Left lung (tissue), 4 donors: ENCODE measurements at regions not wholly inside any gene's neighbourhood (a gene's known extent, or its start where the extent isn't known, plus 50 kb on each side); places are given as distances from the start of the nearest gene placed in this dataset.

Source experiments
- ATAC-seq: fragments of 200-7000 bp; cut with Tn5 transposase; one replicate; pipeline ENCODE4 v1.9.1; 2020; ENCODE audit warnings: moderate library complexity
- DNase-seq, 4 donors: peaks; one replicate each; pipeline ENCODE4 v3.0.0-alpha.2; 2013 to 2020
- H3K27ac ChIP-seq, 2 donors: fragments of 200-600 bp; sonication (generic) in 1 of 2; one replicate each; pipeline versions ENCODE4 v1.5.0 to v1.8.0; 2020 to 2021
- H3K27me3 ChIP-seq, 2 donors: fragments of 200-600 bp; sonication (generic) in 1 of 2; one replicate each; pipeline versions ENCODE4 v1.5.0 to v1.8.0; 2020 to 2021
- H3K36me3 ChIP-seq, 2 donors: fragments of 200-600 bp; sonication (generic) in 1 of 2; one replicate each; pipeline versions ENCODE4 v1.5.0 to v1.8.0; 2020 to 2021
- H3K4me1 ChIP-seq, 2 donors: fragments of 200-600 bp; one replicate each; pipeline ENCODE4 v1.8.0; 2021
- H3K4me3 ChIP-seq, 2 donors: fragments of 200-600 bp; sonication (generic) in 1 of 2; one replicate each; pipeline versions ENCODE4 v1.5.0 to v1.8.0; 2020 to 2021; ENCODE audit warnings: mild to moderate bottlenecking in 1 of 2
- H3K9me3 ChIP-seq, 2 donors: fragments of 200-600 bp; sonication (generic) in 1 of 2; one replicate each; pipeline versions ENCODE4 v1.5.0 to v1.8.0; 2020 to 2021
- intact Hi-C, 2 donors: fragments of 100-400 bp; cut with DNase I; formaldehyde crosslinking; loops; one replicate each; pipeline versions ENCODE4 v1.11.2 to v1.14.2; 2022
- TF ChIP-seq, protein P1 (sequence below), 2 donors: fragments of 200-600 bp; sonication (generic) in 1 of 2; IDR thresholded peaks; one replicate each; pipeline versions ENCODE4 v1.5.0 to v1.8.0; 2021; ENCODE audit warnings: antibody characterized with exemption in 2 of 2
- donor health status: DM: no; HTN: yes; CAD: no.
- donor health status: DM: no; HTN: no; CAD: no.

- intact Hi-C loops: no loop called here
- Histone ChIP-seq H3K9me3 (no peaks in the 10 kb centered on the region), H3K4me3 (no peak overlapping the region), H3K36me3 (no peaks in the 10 kb centered on the region), H3K27ac (no peak overlapping the region), H3K4me1 (no peaks in the 10 kb centered on the region), H3K27me3 (no peaks in the 10 kb centered on the region)
- ATAC-seq: no peak
- DNase-seq: no peak
- TF ChIP-seq, protein P1, sequence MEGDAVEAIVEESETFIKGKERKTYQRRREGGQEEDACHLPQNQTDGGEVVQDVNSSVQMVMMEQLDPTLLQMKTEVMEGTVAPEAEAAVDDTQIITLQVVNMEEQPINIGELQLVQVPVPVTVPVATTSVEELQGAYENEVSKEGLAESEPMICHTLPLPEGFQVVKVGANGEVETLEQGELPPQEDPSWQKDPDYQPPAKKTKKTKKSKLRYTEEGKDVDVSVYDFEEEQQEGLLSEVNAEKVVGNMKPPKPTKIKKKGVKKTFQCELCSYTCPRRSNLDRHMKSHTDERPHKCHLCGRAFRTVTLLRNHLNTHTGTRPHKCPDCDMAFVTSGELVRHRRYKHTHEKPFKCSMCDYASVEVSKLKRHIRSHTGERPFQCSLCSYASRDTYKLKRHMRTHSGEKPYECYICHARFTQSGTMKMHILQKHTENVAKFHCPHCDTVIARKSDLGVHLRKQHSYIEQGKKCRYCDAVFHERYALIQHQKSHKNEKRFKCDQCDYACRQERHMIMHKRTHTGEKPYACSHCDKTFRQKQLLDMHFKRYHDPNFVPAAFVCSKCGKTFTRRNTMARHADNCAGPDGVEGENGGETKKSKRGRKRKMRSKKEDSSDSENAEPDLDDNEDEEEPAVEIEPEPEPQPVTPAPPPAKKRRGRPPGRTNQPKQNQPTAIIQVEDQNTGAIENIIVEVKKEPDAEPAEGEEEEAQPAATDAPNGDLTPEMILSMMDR (IDR thresholded peaks at IDR 0.05): no peak
Observed at GRCh38 chr12:86456241-86456640, 200.1 kb upstream of the MGAT4C start.

GRCh38 chr12:86445356-86445755 lies 189.2 kb upstream of the MGAT4C start:
- Histone ChIP-seq H3K27me3 (no peaks in the 10 kb centered on the region), H3K4me1 (no peaks in the 10 kb centered on the region), H3K9me3 (peaks cover 0 to 6% of the 10 kb centered on the region in 2 donors), H3K27ac (no peak overlapping the region), H3K4me3 (no peak overlapping the region), H3K36me3 (no peaks in the 10 kb centered on the region)
- intact Hi-C loops: no loop called here
- ATAC-seq (no peak), DNase-seq (no peak)
- TF ChIP-seq, protein P1 (IDR thresholded peaks at IDR 0.05): no peak

DNA sequence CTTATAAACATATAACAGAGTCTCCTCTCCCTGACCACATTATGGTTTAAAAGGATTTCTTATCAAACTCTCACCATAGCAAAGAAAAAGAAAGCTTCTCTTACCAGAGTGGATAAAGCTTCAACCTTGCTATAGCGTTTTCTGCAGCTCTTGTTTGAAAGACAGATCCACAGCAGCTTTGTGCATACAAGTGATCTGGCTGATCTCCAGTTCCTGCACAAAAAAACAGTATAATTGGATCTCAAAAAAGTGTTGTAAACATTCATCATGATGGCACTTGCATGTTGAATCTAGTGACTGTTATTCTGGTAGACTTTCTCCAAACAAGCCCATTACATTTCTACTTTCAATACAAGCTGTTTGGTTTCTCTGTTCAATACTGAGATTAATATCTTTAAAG lies 178.9 kb upstream of the MGAT4C start:
- Histone ChIP-seq H3K9me3 (peaks cover 0 to 10% of the 10 kb centered on the region in 2 donors), H3K27ac (no peak overlapping the region), H3K36me3 (no peaks in the 10 kb centered on the region), H3K4me1 (no peaks in the 10 kb centered on the region), H3K4me3 (no peak overlapping the region), H3K27me3 (no peaks in the 10 kb centered on the region)
- intact Hi-C loops: no loop called here
- TF ChIP-seq, protein P1 (IDR thresholded peaks at IDR 0.05): no peak
- no peak for ATAC-seq
- peak in 1 of 4 donors; percentile 1 for DNase-seq

- TF ChIP-seq, protein P1 (IDR thresholded peaks at IDR 0.05): no peak
- DNase-seq (no peak), ATAC-seq (no peak)
- Histone ChIP-seq H3K36me3 (no peaks in the 10 kb centered on the region), H3K4me1 (no peaks in the 10 kb centered on the region), H3K9me3 (peaks cover 0 to 19% of the 10 kb centered on the region in 2 donors), H3K27me3 (no peaks in the 10 kb centered on the region), H3K27ac (no peak overlapping the region), H3K4me3 (no peak overlapping the region)
- intact Hi-C loops: no loop called here
Observed at GRCh38 chr12:86429824-86430223, 173.6 kb upstream of the MGAT4C start.

DNA sequence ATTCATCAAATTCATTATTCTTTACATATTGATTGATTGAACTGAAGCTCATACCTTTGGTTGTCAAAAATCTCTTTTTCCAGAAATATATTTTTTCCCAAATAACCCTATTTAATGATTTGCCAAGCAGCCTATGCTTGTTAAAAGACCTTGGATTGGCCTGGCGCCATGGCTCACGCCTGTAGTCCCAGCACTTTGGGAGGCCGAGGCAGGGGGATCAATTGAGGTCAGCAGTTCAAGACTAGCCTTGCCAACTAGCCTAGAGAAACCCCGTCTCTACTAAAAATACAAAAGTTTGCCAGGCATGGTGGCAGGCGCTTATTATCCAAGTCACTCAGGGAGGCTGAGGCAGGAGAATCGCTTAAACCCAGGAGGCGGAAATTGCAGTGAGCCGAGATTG lies 165.1 kb upstream of the MGAT4C start:
- Histone ChIP-seq H3K36me3 (no peaks in the 10 kb centered on the region), H3K27ac (no peak overlapping the region), H3K27me3 (no peaks in the 10 kb centered on the region), H3K4me1 (no peaks in the 10 kb centered on the region), H3K9me3 (no peaks in the 10 kb centered on the region), H3K4me3 (no peak overlapping the region)
- DNase-seq (no peak), ATAC-seq (no peak)
- TF ChIP-seq, protein P1 (IDR thresholded peaks at IDR 0.05): no peak
- intact Hi-C loops: no loop called here
